Head of caudate nucleus (tissue), 42 donors: ENCODE measurements at regions not wholly inside any gene's neighbourhood (a gene's known extent, or its start where the extent isn't known, plus 50 kb on each side); places are given as distances from the start of the nearest gene placed in this dataset.

Source experiments
- DNase-seq, 42 donors: peaks; one replicate each; pipeline versions ENCODE4 v3.0.0 to v3.0.0-alpha.2; 2020 to 2021; ENCODE audit warnings: mixed read lengths in 7 of 42
- intact Hi-C: fragments of 100-400 bp; cut with DNase I; formaldehyde crosslinking; loops from one replicate; pipeline ENCODE4 v1.15.0; 2022

GRCh38 chr18:41444943-41445342 is 510.1 kb upstream of the PIK3C3 start:
- DNase-seq = no peak
- intact Hi-C loops = no loop called here

GRCh38 chr18:41436772-41437171 is 518.3 kb upstream of the PIK3C3 start:
- intact Hi-C loops = no loop called here
- DNase-seq = no peak

- intact Hi-C loops = no loop called here
- DNase-seq = no peak
Observed at GRCh38 chr18:41418598-41418997, 536.4 kb upstream of the PIK3C3 start.

GRCh38 chr18:41416044-41416443 is 539.0 kb upstream of the PIK3C3 start:
- DNase-seq = no peak
- intact Hi-C loops = no loop called here

GRCh38 chr18:41410006-41410405 is 545.0 kb upstream of the PIK3C3 start:
- intact Hi-C loops = no loop called here
- no peak for DNase-seq

- intact Hi-C loops = no loop called here
- no peak for DNase-seq
Observed at GRCh38 chr18:41406834-41407233, 548.2 kb upstream of the PIK3C3 start.

GRCh38 chr18:41396861-41397260 is 558.2 kb upstream of the PIK3C3 start:
- no peak for DNase-seq
- intact Hi-C loops = no loop called here

GRCh38 chr18:41396211-41396610 is 558.8 kb upstream of the PIK3C3 start:
- intact Hi-C loops = no loop called here

GRCh38 chr18:41395695-41396094 is 559.3 kb upstream of the PIK3C3 start:
- intact Hi-C loops = no loop called here
- DNase-seq = no peak

More at GRCh38 chr18:41396211-41396610, 558.8 kb upstream of the PIK3C3 start:
- no peak for DNase-seq

GRCh38 chr18:41391616-41392595 is 563.1 kb upstream of the PIK3C3 start:
- intact Hi-C loops = no loop called here
- peak; percentile 28 to 80 (median 64) for DNase-seq

- intact Hi-C loops = no loop called here
- no peak for DNase-seq
Observed at GRCh38 chr18:41390309-41390708, 564.7 kb upstream of the PIK3C3 start.

- intact Hi-C loops = no loop called here
- no peak for DNase-seq
Observed at GRCh38 chr18:41378598-41378997, 576.4 kb upstream of the PIK3C3 start.

GRCh38 chr18:41373612-41374011 is 581.4 kb upstream of the PIK3C3 start:
- no peak for DNase-seq
- intact Hi-C loops = no loop called here

GRCh38 chr18:41372046-41372665 is 582.9 kb upstream of the PIK3C3 start:
- intact Hi-C loops = no loop called here
- DNase-seq = no peak

GRCh38 chr18:41371156-41372045 is 583.6 kb upstream of the PIK3C3 start:
- DNase-seq = peak in 6 of 42 donors; percentile 0 to 54 (median 14)
- intact Hi-C loops = no loop called here

GRCh38 chr18:41370740-41371139 is 584.3 kb upstream of the PIK3C3 start:
- intact Hi-C loops = no loop called here
- DNase-seq = no peak

- DNase-seq = no peak
- intact Hi-C loops = no loop called here
Observed at GRCh38 chr18:41357708-41358107, 597.3 kb upstream of the PIK3C3 start.

- intact Hi-C loops = no loop called here
- no peak for DNase-seq
Observed at GRCh38 chr18:41353777-41354528, 601.1 kb upstream of the PIK3C3 start.

- no peak for DNase-seq
- intact Hi-C loops = no loop called here
Observed at GRCh38 chr18:41351430-41351829, 603.6 kb upstream of the PIK3C3 start.
